Neutrophil (primary cell): ENCODE measurements at regions not wholly inside any gene's neighbourhood (a gene's known extent, or its start where the extent isn't known, plus 50 kb on each side); places are given as distances from the start of the nearest gene placed in this dataset.

ENCODE experiments used
- H3K27ac ChIP-seq: fragments of 200-600 bp; sonication (generic); 2 replicates; pipeline ENCODE4 v1.5.1; 2016; ENCODE audit warnings: mild to moderate bottlenecking, moderate library complexity
- H3K27me3 ChIP-seq: fragments of 200-600 bp; sonication (generic); 2 replicates; pipeline ENCODE4 v1.6.0; 2016; ENCODE audit warnings: mild to moderate bottlenecking
- H3K36me3 ChIP-seq: fragments of 200-600 bp; sonication (generic); 2 replicates; pipeline ENCODE4 v1.5.1; 2017
- H3K4me1 ChIP-seq, 2 experiments: fragments of 200-600 bp in 1 of 2; sonication (generic) in 1 of 2; 1 replicate in 1 of 2; 2 replicates in 1 of 2; pipeline versions ENCODE4 v1.5.1 to v1.6.1; 2013 to 2016; ENCODE audit warnings: low read depth in 1 of 2, low read length in 1 of 2, mild to moderate bottlenecking in 1 of 2, moderate library complexity in 1 of 2; ENCODE audit not compliant: control insufficient read depth in 1 of 2, insufficient read depth in 1 of 2
- H3K4me3 ChIP-seq, 2 experiments: fragments of 200-600 bp in 1 of 2; sonication (generic) in 1 of 2; 1 replicate in 1 of 2; 2 replicates in 1 of 2; pipeline ENCODE4 v1.5.1; 2013 to 2016; ENCODE audit warnings: low read depth in 1 of 2, low read length in 1 of 2, mild to moderate bottlenecking in 1 of 2, moderate library complexity in 1 of 2
- H3K9me3 ChIP-seq: fragments of 200-600 bp; sonication (generic); 2 replicates; pipeline ENCODE4 v1.5.1; 2016
- CTCF ChIP-seq: fragments of 200-600 bp; sonication (generic); IDR thresholded peaks from 2 replicates; pipeline ENCODE4 v1.5.1; 2016; ENCODE audit warnings: antibody characterized with exemption

GRCh38 chr15:39330061-39330460, 250.8 kb upstream of the THBS1 start:
- H3K27me3 ChIP-seq, result no peaks in the 10 kb centered on the region
- H3K27ac ChIP-seq, result no peak overlapping the region
- H3K4me1 ChIP-seq, result peaks cover 61 to 94% of the 10 kb centered on the region in 2 experiments
- no peaks in the 10 kb centered on the region for H3K9me3 ChIP-seq
- TF ChIP-seq CTCF, result no peak
- H3K4me3 ChIP-seq, result no peak overlapping the region
- H3K36me3 ChIP-seq, result no peaks in the 10 kb centered on the region

GRCh38 chr15:39331584-39331983, 249.3 kb upstream of the THBS1 start:
- H3K9me3 ChIP-seq, result no peaks in the 10 kb centered on the region
- H3K4me3 ChIP-seq, result no peak overlapping the region
- no peak overlapping the region for H3K27ac ChIP-seq
- TF ChIP-seq CTCF, result no peak
- H3K4me1 ChIP-seq, result peaks cover 66 to 96% of the 10 kb centered on the region in 2 experiments
- no peaks in the 10 kb centered on the region for H3K27me3 ChIP-seq
- H3K36me3 ChIP-seq, result no peaks in the 10 kb centered on the region

GRCh38 chr15:39332846-39333245, 248.0 kb upstream of the THBS1 start:
- Histone ChIP-seq H3K4me1 (peaks cover 53 to 93% of the 10 kb centered on the region in 2 experiments), H3K27ac (no peak overlapping the region), H3K27me3 (no peaks in the 10 kb centered on the region), H3K4me3 (no peak overlapping the region), H3K9me3 (no peaks in the 10 kb centered on the region), H3K36me3 (no peaks in the 10 kb centered on the region)
- no peak for TF ChIP-seq CTCF

GRCh38 chr15:39333393-39333792, 247.5 kb upstream of the THBS1 start:
- Histone ChIP-seq H3K27ac (no peak overlapping the region), H3K9me3 (no peaks in the 10 kb centered on the region), H3K27me3 (no peaks in the 10 kb centered on the region), H3K36me3 (no peaks in the 10 kb centered on the region), H3K4me3 (no peak overlapping the region), H3K4me1 (peaks cover 48 to 87% of the 10 kb centered on the region in 2 experiments)
- TF ChIP-seq CTCF, result no peak

GRCh38 chr15:39333896-39334295, 247.0 kb upstream of the THBS1 start:
- no peaks in the 10 kb centered on the region for H3K27me3 ChIP-seq
- no peak for TF ChIP-seq CTCF
- no peaks in the 10 kb centered on the region for H3K36me3 ChIP-seq
- no peak overlapping the region for H3K27ac ChIP-seq
- no peak overlapping the region for H3K4me3 ChIP-seq
- H3K4me1 ChIP-seq, result peaks cover 42 to 82% of the 10 kb centered on the region in 2 experiments
- no peaks in the 10 kb centered on the region for H3K9me3 ChIP-seq

- Histone ChIP-seq H3K4me1 (peaks cover 27 to 56% of the 10 kb centered on the region in 2 experiments), H3K4me3 (no peak overlapping the region), H3K36me3 (no peaks in the 10 kb centered on the region), H3K27ac (no peak overlapping the region), H3K27me3 (no peaks in the 10 kb centered on the region), H3K9me3 (no peaks in the 10 kb centered on the region)
- TF ChIP-seq CTCF, result no peak
Observed at GRCh38 chr15:39336926-39337325, 244.0 kb upstream of the THBS1 start.
